Activated CD4-positive, alpha-beta T cell treated with anti-CD3 and anti-CD28 coated beads, Interleukin-2, Interleukin-6, amounts not matched to agents 100 ng/mL and 50 ng/mL, durations not matched to agents 16 hours and 8 hours (primary cell): ENCODE measurements at regions not wholly inside any gene's neighbourhood (a gene's known extent, or its start where the extent isn't known, plus 50 kb on each side); places are given as distances from the start of the nearest gene placed in this dataset.

Experiments used
- DNase-seq: peaks from one replicate; pipeline ENCODE4 v3.0.0-alpha.2; 2020

DNA sequence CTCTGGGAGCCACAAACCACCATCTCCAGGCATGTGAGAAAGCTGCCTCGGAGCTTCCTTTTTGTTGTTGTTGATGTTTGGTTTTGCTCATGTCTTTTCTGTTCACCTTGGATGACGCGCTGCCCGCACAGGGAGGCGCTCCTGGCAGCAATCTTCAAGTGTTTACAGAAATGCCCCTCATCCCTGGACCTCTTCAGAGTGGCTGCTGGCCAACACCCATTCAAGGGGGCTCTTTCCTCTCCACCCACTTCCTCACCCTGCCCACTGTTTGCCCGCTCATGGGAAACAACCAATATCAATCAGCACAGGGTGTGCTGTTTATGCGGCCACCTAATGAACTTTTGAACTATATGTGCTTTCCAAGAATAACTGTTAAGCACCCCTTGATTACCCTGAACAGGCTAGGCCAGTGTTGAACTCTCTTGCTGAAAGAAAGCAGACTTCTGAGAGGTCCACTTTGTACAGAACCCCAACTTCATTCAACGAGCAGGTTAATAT is 355.1 kb upstream of the CLNK start:
- DNase-seq: no peak

DNA sequence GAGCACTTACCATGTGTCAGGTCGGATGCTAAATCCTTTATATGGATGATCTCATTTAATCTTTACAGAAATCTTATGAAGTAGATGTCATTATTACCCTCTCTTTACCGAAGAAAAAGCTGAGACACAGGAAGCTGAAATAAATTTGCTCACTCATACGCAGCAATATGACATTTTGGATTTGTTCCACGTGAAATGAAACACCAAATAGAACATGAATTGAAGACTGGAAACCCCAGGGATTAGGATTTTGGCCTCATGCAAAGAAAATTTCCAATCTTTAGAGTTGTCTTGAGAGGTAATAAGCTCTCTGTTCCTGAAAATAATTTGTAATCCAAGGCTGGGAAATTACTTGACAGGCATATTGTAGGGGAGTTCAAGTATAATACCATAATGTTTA is 354.4 kb upstream of the CLNK start:
- DNase-seq: no peak

DNA sequence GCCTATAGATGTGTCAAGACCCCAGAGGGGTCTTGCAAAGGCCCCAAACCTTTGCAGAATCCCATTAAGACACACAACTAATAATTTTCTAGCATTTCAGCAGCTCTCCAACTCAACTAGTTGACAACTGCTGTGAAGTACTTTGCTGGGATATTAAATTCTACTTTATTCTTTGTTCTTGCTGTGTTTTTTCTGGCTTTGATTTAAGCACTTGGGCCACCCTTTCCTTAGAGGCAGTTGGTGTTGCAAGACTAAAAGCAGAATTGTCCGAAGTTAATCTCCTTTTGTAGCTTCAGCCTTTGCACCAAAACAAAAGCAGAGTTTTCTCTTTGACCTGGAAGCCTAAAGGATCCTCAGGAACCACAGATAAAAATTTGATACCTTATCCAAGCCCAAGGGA is 353.1 kb upstream of the CLNK start:
- no peak for DNase-seq

DNA sequence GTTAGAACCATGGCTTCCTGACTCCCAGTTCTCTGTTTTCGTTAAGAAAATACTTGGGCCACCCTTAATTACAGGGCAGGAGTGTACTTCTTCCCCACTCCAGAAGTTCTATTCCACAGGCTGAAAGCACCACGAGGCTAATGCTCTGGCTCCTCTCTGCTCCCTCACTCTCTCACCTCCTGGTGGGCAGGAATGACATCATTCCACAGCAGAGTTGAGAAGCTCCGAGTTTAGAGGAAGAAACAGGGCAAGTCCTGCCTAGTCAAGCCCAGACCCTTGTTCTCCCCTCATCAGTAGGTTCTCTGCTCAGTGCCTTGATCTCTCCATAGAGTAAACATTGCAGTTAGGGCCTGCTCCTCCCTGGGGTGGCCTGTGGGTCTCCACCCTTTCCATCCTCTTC is 343.8 kb upstream of the CLNK start:
- no peak for DNase-seq

DNA sequence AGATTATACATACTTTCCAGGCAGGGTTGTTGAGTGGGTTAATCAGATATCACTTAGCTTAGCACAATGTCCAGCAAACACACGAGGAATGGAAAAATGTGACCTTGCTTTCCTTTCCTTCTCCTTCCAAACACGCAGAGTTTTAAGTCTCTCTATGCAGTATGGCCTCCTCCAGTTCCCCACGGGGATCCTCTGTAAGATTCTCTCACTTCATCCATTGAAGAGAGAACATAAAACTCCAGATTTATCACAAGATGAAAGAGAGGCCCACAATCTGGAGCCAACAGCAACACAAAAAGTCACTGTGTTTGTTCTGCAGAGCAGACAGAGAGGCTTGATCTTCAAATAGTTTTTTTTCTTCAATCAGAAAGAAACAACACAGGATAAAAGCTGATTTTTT is 336.8 kb upstream of the CLNK start:
- no peak for DNase-seq

DNA sequence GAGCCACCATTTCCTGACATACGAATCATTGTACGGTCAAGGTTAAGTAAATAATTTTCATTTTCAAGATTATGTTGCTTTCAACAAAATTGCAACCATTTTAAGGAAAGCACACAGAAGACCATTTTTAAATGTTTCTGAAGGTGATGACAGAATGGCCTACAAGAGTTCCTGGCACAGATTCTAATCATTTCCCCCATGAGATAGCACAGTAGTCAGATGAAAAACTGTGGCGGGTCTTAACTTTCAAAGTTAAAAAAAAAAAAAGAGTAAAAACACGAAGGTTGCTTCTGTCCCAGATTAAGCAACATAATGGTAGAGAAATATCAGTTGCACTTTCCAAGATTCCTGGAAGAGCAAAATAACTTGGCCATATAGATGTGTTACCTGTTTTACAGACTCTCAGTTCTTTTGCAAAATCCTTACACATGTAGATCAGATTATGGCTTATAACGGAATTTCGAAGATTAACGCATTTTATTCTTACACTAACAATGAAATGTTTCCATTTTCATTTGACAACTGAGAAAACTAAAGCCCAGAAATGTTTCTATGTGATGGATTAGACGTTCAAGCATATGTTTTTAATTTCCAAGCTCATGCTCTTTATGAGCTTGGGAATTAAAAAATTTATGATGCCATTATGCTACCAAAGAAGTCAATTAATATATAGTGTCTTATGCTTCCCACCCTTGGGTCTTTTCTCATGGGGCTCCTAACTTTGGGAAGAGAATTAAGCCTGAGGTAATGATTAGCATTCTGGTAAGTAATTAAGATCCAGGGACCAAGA is 335.1 kb upstream of the CLNK start:
- DNase-seq: no peak

DNA sequence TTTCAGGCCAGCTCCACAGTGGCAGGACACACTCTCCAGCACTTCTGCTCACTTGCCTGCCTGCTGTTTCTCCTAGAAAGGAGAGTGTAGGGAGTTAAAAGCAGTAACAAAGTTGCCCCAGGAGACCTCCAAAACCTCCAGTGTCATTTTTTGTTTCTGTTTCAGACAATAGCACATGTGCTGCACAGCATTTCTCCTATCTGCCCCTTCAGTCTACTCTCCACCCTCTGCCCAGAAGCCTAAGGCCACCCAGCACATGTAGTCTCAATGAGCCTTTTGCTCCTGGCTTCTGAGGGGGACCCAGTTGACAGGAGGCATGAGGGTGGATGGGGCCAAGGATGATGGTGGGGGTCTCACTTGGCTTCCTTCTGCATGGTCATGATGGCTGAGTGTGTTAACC is 329.6 kb upstream of the CLNK start:
- no peak for DNase-seq

DNA sequence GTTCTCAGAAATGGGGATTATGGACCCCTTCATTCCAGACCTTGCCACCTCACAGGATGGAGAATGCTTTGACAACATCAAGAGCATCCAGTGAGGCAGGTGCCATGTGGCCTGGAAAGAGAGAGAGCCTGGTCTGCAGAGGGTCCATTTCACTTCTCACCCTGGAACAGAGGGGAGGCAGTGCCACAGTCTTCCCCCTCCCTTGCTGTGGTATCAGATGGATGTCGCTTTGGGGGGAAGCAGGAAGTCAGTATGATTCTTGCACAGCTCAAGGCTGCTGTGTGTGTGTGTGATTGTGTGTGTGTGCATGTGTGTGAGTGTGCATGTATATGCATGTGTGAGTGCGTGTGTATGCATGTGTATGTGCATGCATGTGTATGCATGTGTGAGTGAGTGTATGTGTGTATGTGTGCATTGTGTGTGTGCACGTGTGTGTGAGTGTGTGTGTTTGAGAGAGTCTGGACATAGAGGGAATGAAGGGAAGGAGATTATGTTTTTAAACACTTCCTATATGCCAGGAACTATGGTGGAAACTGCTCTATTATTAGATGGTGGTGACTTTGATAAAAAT is 328.6 kb upstream of the CLNK start:
- no peak for DNase-seq

DNA sequence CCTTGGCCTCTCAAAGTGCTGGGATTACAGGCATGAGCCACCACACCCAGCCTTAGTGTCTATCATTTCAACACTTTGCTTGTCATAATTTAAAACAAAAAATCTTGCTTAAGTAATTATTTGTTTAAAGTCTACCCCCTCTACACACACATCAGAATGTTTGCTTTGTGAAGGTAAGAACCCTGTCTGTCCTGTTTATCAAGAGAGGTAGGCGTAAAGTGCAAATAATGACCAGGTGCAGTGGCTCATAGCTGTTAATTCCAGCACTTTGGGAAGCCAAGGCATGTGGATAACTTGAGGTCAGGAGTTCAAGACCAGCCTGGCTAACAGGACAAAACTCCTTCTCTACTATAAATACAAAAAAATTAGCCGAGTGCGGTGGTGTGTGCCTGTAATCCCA is 326.7 kb upstream of the CLNK start:
- DNase-seq: no peak

DNA sequence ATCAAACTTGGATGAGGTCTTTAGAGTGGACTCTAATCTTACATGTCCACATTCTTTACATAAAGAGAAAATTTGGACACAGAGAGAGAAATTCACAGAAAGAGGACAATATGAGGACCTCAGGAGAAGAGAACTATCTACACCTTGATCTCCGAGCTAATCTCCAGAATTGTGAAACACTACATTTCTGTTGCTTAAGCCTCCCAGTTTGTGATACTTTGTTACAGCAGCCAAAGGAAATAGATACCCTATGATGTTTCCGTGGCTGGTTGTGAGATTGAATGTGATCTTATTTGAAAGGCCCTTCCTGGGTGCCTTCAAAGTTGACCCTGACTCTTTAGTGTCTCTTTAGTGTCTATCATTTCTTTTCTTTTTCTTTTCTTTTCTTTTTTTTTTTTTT is 326.1 kb upstream of the CLNK start:
- no peak for DNase-seq

DNA sequence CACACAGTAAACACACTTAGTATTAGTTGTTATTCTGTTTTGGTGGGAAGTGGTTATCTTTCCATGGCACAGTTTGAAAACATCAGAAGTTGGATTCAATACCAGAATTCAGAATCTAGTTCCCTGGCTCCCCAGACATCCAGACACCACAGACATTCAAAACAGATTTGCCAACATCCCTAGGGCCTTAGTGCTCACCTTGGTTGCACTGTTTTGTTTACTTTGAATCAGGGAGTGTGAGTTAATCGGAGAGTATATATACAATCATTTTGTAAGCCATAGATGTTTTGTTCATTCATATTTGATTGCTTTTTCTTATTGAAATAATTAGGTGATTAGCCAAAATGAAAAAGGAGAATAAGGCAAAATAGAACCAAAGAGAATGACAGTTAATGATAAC is 324.7 kb upstream of the CLNK start:
- no peak for DNase-seq

DNA sequence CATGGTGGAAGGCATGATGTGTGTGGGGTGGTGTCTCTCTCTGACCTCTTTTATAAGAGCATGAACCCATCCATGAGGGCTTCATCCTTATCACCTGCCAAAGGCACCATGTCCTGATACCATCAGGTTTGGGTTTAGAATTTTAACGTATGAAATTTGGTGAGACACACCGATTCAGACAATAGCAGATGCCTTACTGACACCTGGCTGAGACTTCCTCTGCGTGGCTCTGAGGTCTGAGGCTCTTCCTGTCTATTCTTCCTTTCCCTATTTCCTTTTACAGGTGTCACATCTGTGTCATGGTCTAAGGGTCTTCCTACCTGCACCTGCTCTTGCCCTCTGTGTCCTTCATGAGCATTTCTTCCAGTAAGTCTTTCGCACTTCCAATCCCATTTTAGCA is 320.7 kb upstream of the CLNK start:
- no peak for DNase-seq

DNA sequence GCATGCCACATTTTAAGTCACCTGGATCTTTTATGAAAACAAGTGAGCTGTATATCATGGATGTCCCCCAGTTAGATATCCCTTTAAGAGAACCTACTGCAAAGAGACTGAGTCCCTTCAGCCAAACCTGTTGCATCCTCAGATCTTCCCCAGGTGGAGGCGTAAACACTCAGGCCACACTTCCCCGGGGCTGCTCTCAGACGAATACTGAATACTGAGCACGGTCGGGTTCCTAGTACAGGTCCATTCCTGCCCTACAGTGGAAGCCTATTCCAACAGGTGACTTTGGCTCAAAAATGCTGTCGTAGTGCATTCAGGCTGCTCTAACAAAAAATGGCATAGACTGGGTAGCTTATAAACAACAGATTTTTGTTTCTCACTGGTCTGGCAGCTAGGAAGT is 320.2 kb upstream of the CLNK start:
- DNase-seq: no peak

DNA sequence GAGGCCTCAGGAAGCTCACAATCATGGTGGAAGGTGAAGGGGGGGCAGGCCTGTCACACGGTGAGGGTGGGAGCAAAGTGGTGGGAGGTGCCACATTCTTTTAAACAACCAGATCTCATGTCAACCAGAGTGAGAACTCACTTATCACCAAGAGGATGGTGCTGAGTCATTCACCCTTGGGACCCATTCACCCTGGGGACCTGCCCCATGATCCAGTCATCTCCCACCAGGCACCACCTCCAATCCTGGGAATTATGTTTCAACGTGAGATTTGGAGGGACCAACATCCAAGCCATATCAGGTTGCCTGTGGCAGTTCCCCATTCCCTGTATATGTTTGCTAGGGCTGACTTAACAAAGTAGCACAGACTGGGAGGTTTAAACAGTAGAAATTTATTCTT is 318.4 kb upstream of the CLNK start:
- no peak for DNase-seq

DNA sequence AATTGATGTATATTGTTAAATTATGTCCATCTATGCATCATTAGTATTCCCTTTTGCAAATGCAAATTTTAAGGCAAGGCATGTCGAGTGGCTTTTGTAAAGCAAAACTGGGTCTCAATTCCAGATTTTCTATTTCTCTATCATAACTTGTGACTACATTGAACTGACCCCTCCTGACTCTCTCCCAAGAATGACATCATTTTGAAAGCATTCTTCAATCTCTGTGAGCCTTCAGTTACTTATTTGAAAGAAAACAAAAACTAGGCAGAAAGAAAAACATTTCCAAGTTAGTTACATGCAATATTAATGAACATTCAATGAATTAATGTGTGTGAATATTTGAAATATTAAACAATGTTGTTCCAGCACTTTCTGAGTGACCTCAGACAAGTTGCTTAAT is 314.3 kb upstream of the CLNK start:
- DNase-seq: no peak

DNA sequence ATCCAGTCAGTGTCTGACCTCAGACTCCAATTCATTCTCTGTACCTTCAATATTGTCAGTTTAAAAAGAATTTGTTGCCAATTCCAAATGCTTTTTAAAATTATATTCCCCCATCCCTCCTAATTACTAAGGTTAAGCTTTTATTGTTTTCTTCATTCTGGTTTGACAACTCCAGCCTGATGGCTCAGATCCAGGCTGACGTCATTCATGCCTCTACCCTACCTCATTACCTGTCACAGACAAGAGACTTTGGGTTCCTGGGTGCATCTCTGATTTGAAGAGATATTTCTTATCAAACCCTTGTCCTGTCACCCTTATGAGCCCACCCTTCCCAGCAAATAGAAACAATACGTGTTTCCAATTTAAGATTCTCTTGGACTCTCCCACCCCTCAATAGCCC is 300.2 kb upstream of the CLNK start:
- no peak for DNase-seq

DNA sequence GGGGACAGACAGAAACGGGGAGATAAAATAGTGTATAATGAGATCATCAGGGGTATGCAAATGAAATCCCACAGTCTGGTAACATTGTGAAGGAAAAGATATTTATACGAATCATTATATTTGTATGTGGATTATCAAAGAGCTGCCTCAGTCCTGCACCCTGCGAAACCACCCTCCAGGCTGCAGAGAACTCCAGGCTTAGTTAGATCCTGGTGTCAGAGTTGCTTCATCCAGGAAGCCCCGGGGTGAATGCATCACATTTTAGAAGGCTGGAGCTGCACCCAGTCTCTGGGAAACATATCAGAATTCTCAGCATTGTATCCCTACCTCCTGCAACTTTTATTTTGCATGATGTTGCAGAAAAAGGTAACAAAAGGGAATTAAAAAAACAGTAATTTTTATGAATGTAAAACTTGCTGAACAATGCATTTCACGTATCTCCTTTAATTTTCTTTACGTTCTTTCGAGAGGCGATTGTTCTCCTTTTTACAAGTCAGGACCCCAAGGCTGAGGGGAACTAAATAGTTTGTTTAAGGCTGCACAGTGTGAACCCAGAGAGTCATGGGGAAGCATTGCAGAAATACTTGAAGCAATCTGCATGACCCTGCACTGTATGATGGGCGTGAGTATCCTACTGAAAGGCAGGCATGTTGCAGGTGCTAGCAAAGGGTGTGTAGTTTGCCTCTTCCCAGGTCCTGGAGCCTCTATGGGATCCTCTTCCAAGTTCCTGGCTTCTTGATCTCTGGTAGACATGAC is 299.5 kb upstream of the CLNK start:
- DNase-seq: no peak

DNA sequence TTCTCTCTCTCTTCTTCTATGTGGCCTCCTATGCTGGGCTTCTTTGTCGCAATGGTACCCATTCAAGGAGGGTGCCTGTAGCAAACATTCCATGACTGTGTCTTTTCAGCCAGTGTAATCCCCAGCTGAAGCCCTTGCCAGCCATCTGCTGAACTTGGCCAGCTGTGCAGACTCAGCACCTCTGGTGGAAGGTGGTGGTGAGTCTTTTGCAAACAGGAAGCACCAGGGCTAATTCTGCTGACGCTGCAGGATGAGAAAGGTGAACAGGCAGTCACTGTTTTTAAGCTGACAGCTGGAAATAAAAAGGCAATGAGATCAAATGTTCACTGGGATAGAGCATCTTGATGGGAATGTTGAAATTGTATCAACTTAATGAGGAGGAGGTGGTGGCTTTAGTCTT is 298.7 kb upstream of the CLNK start:
- peak; percentile 1 for DNase-seq

DNA sequence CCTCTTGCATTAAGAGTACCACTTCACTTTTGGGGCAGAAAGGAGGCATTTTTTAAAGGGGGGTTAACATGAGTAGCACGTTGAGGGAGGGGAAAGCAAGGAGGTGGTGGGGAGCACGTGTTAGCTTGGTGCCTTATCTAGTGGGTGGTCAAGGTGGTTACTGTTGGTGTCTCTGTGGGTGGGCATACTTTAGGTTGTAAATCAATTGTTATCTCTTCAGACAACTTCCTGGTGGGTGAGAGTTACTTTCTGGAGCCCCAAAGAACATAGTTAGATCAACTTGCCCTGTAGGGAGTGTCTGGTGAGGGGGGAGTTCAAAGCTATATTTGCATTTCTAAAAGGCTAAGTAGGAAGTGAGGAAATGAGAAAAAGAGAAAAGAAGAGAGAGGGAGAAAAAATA is 297.7 kb upstream of the CLNK start:
- no peak for DNase-seq

DNA sequence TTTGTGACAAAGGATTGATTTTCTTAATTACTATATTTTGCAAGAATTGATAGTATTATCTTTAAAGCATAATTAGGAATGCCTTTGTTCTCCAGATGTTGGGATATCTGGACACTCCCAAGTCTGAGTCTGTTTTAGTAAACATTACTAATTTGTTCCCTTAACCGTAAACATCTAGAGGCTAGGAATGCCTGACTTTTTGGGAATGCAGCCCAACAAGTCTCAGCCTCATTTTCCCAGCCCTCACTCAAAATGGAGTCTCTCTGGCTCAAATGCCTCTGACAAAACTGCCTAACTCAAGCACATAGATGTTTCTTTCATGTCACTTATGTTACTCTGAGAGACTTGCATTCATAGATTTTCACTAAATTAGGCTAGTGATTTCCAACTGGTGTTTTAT is 297.0 kb upstream of the CLNK start:
- no peak for DNase-seq

DNA sequence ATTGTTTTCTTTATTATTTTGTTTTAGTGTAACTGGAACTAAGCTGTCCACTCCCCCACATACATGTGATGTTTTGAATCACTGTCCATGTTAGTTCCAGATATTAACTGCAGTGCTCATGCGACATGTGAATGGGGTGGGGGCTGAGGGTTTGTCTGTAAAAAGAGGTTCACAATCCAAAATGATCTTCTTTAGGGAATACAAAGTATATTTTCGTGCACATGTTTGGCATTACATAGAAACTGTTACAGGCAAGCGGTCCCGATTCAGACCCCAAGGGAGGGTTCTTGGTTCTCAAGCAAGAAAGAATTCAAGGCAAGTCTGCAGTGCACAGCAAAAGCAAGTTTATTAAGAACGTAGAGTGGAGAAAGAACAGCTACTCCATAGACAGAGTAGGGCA is 296.5 kb upstream of the CLNK start:
- no peak for DNase-seq

DNA sequence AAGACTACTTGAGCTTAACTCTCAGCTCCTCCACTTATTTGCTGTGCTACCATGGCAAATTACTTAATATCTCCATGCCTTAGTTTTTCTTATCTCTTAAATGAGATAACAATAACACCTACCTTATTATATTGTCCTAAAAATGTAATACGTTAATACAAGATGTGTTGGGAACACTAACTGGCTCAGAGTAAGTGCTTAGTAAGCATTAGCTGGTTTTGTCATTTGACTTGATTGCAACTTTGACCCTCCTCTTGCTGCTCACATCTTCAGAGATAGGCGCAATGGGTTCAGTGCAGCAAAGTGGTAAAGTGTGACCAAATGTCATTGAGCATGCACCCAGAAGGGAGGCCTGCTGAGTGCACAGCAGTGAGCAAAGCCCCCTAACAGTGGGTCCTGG is 294.5 kb upstream of the CLNK start:
- no peak for DNase-seq

DNA sequence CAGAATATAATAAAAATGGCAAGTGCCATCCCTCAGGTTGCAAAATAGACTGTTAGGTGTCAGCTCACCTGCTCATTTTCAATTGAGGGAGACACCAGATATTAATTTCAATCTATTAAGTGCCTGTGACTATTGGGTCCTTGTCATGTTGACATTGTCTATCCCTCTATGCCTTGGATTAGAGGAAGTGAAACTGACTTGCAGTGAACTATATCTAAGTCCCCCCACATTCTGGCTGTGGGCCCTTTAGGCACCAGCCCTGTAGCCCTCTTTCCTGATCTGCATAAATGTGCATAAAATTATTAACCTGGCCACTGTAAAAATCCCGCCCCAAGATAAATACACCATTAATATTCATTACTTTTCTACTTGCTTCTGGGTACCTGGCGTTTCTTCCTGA is 293.0 kb upstream of the CLNK start:
- DNase-seq: no peak

DNA sequence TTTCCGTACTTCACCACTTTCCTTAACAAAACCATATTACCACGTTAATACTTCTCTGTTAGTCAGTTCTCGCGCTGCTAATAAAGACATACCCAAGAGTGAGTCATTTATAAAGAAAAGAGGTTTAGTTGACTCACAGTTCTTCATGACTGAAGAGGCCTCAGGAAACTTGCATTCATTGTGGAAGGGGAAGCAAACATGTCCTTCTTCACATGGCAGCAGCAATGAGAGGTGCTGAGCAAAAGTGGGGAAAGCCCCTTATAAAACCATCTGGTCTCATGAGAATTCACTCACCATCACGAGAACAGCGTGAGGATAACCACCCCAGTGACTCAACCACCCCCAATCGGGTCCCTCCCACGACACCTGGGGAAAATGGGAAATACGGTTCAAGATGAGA is 289.8 kb upstream of the CLNK start:
- peak; percentile 3 for DNase-seq
